MCF 10A (cell line): ENCODE measurements at regions not wholly inside any gene's neighbourhood (a gene's known extent, or its start where the extent isn't known, plus 50 kb on each side); places are given as distances from the start of the nearest gene placed in this dataset.

Experiments
- BruUV-seq: library from RNA; stranded (reverse); fragments of 400-500 nt; replicated peaks from 2 replicates; lab custom pipeline; 2021; lab: Mats Ljungman, UMichigan
- CTCF ChIA-PET: fragments of 300-600 bp; sonication (Branson Sonifier 250); formaldehyde crosslinking; extraction: SDS; loops from one replicate; lab custom pipeline; 2021; ENCODE audit warnings: antibody characterized with exemption, inconsistent platforms; lab: Yijun Ruan, JAX
- POLR2A ChIA-PET: fragments of 300-600, 350-650 bp; sonication (Branson Sonifier 250); formaldehyde crosslinking; extraction: SDS; loops from one replicate; lab custom pipeline; 2020; ENCODE audit warnings: antibody characterized with exemption, inconsistent platforms; lab: Yijun Ruan, JAX
- DNase-seq: peaks from one replicate; pipeline ENCODE4 v3.0.0-alpha.2; 2018; ENCODE audit not compliant: unreplicated experiment
- H3K27ac Mint-ChIP-seq: one replicate; pipeline ENCODE4 v1.8.0; 2022; ENCODE audit warnings: mild to moderate bottlenecking, low read depth, mixed read lengths; ENCODE audit not compliant: unreplicated experiment
- H3K27me3 Mint-ChIP-seq: one replicate; pipeline ENCODE4 v1.8.0; 2022; ENCODE audit warnings: mixed read lengths; ENCODE audit not compliant: insufficient read depth, unreplicated experiment
- H3K36me3 Mint-ChIP-seq: one replicate; pipeline ENCODE4 v1.8.0; 2022; ENCODE audit warnings: mild to moderate bottlenecking, moderate library complexity, mixed read lengths; ENCODE audit not compliant: insufficient read depth, unreplicated experiment
- H3K4me1 Mint-ChIP-seq: one replicate; pipeline ENCODE4 v1.8.0; 2022; ENCODE audit warnings: mixed read lengths; ENCODE audit not compliant: insufficient read depth, unreplicated experiment
- H3K4me3 Mint-ChIP-seq: one replicate; pipeline ENCODE4 v1.8.0; 2022; ENCODE audit warnings: mild to moderate bottlenecking, moderate library complexity, mixed read lengths; ENCODE audit not compliant: unreplicated experiment
- H3K9me3 Mint-ChIP-seq: one replicate; pipeline ENCODE4 v1.8.0; 2022; ENCODE audit warnings: mixed read lengths; ENCODE audit not compliant: unreplicated experiment
- intact Hi-C: fragments of 100-400 bp; cut with micrococcal nuclease; formaldehyde crosslinking; loops from 2 replicates; pipeline ENCODE4 v1.14.1; 2022
- TF ChIP-seq, protein P1 (sequence below): fragments of 200-600 bp; IDR thresholded peaks from one replicate; pipeline ENCODE4 v1.8.0; 2022; ENCODE audit warnings: antibody characterized with exemption, mild to moderate bottlenecking; ENCODE audit not compliant: unreplicated experiment

DNA sequence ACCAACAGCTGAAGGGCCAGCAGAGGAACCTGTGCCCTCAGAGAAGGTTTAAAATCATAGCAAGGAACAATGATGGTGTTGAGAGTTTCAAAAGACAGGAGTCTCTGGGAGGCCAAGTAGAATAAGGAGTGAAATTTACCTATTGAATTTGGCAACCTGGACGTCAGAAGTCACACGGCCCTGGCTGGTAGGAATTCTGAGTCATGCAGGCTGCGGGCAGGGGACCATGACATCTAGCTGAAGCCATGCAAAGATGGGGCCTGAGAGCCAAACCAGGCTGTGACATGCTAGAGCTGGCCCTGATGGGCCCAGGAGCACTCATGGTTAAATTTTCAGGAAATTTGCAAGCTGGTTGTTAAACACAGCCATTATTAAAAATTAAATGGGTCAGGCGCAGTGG lies 64.0 kb upstream of the SNX9 start:
- ChIA-PET POLR2A (interaction anchor here (1.0 kb wide), 2 partner anchors 44 to 79 kb away, joined by 3 to 5 read pairs; no protein-coding TSS in a partner anchor), CTCF (interaction anchor here (0.6 to 8.7 kb wide), 6 partner anchors 22 to 117 kb away, joined by 3 to 138 read pairs (median 3); no protein-coding TSS in a partner anchor)
- no peak overlapping the region for H3K27ac Mint-ChIP-seq

DNA sequence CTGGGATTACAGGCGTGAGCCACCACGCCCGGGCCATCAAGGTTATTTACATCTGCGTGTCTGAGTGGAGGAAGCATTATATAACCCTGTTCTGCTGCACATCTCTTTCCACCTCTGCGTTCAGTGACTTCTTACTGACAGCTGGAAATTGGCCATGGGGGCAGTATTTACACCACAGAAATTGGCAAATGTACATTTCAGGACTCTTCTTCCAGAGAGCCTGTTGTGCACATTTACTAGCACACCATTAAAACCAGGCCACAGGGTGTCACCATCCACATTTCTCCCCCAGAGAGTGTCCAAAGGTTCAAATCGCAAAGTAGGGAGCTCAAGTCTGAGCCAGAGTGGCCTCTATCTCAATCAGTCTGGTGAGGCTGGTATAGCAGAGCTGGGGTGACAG lies 62.9 kb upstream of the SNX9 start:
- intact Hi-C loops = no loop called here
- Mint-ChIP-seq H3K4me3 (no peak overlapping the region), H3K27ac (peak overlapping the region; percentile 47), H3K36me3 (peaks cover 5% of the 10 kb centered on the region), H3K27me3 (no peaks in the 10 kb centered on the region), H3K4me1 (peaks cover 65% of the 10 kb centered on the region), H3K9me3 (no peaks in the 10 kb centered on the region)
- ChIA-PET CTCF (interaction anchor here (0.7 to 8.7 kb wide), 8 partner anchors 44 to 312 kb away, joined by 3 to 138 read pairs (median 4); no protein-coding TSS in a partner anchor), POLR2A (interaction anchor here (0.7 to 6.0 kb wide), 4 partner anchors 17 to 78 kb away, joined by 3 to 79 read pairs (median 5); no protein-coding TSS in a partner anchor)
- TF ChIP-seq, protein P1, sequence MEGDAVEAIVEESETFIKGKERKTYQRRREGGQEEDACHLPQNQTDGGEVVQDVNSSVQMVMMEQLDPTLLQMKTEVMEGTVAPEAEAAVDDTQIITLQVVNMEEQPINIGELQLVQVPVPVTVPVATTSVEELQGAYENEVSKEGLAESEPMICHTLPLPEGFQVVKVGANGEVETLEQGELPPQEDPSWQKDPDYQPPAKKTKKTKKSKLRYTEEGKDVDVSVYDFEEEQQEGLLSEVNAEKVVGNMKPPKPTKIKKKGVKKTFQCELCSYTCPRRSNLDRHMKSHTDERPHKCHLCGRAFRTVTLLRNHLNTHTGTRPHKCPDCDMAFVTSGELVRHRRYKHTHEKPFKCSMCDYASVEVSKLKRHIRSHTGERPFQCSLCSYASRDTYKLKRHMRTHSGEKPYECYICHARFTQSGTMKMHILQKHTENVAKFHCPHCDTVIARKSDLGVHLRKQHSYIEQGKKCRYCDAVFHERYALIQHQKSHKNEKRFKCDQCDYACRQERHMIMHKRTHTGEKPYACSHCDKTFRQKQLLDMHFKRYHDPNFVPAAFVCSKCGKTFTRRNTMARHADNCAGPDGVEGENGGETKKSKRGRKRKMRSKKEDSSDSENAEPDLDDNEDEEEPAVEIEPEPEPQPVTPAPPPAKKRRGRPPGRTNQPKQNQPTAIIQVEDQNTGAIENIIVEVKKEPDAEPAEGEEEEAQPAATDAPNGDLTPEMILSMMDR = no peak
- no peak for DNase-seq
- no TSS peak for BruUV-seq

More for the DNA sequence above, 64.0 kb upstream of the SNX9 start:
- DNase-seq = peak; percentile 21
- H3K36me3 Mint-ChIP-seq = peaks cover 5% of the 10 kb centered on the region
- H3K9me3 Mint-ChIP-seq = no peaks in the 10 kb centered on the region
- no peaks in the 10 kb centered on the region for H3K27me3 Mint-ChIP-seq
- intact Hi-C loops = loop anchor here (10.0 kb wide), 1 partner anchor 444 kb away; no protein-coding TSS in a partner anchor
- no TSS peak for BruUV-seq
- H3K4me3 Mint-ChIP-seq = no peak overlapping the region
- TF ChIP-seq, protein P1 = no peak
- peaks cover 55% of the 10 kb centered on the region for H3K4me1 Mint-ChIP-seq

DNA sequence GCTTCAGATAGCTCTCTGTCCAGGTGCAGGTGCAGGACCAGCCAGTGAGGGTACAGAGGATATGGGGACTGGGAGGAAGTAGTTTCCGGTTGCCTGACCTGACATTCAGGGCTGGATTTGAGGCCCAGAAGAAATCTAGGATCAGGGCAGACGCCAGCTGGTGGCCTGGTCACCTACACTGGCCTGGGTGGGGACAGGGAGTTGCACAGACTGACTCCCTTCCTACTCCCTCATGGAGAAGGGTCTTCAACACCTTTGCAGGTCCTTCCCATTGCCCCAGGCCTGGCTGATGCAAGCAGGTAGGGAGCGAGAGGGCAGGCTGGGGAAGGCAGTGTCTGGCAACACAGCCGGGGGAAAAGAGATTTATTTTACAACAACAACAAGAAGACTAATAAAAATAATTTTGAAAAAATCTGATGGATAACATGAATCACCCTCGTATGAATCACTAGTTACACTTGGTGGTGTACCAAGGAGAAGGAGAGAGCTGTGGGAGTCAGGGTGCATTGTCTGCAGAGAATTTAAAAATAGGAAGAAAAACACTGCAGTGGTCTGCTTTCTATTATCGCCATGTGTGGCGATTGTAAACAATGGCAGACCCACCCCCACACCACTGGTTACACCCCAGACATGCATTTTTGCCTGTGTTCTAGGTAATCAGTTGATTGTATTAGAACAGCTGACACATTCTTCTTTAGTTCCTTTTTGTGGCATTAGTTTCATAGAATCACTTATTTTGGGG lies 62.3 kb upstream of the SNX9 start:
- H3K36me3 Mint-ChIP-seq = peaks cover 5% of the 10 kb centered on the region
- no peaks in the 10 kb centered on the region for H3K27me3 Mint-ChIP-seq
- no TSS peak for BruUV-seq
- ChIA-PET POLR2A (interaction anchor here (0.6 to 6.0 kb wide), 4 partner anchors 45 to 391 kb away, joined by 4 to 79 read pairs (median 26); no protein-coding TSS in a partner anchor), CTCF (interaction anchor here (0.7 to 8.7 kb wide), 7 partner anchors 45 to 312 kb away, joined by 3 to 138 read pairs (median 6); no protein-coding TSS in a partner anchor)
- DNase-seq = peak; percentile 80
- no peak overlapping the region for H3K4me3 Mint-ChIP-seq
- TF ChIP-seq, protein P1 = no peak
- H3K27ac Mint-ChIP-seq = peak overlapping the region; percentile 47
- peaks cover 67% of the 10 kb centered on the region for H3K4me1 Mint-ChIP-seq
- intact Hi-C loops = no loop called here
- H3K9me3 Mint-ChIP-seq = no peaks in the 10 kb centered on the region

DNA sequence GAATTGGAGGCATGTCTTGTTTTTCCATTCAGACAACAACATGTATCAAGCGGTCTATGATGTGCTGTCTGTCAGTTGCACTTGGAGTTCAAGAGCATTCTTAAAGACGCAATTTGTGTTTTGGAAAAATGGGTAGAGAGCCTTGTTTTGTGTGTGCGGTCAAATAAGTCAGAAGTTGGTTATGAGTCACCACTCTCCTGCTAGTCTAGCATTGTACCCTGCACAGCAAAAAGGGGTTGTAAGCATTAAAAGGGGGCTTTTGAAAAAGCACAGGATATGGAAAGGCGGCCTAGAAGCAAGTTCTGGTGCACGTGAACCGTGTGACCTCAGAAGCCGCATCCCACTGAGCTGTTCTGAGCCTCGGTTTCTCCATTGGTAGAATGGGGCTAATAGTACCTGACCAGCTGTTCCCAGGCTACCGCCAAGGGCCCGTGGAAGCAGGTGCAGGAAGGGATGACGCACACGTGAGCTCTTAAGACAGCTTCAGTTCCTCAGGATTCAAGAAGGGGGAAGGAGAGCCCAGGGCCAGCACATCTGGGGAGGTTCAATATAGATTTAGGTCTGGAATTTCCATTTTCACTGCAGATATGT lies 61.6 kb upstream of the SNX9 start:
- intact Hi-C loops = no loop called here
- peak overlapping the region; percentile 47 for H3K27ac Mint-ChIP-seq
- peak overlapping the region; percentile 17 for H3K4me3 Mint-ChIP-seq
- POLR2A ChIA-PET = interaction anchor here (0.9 to 6.0 kb wide), 4 partner anchors 46 to 125 kb away, joined by 3 to 79 read pairs (median 26); no protein-coding TSS in a partner anchor
- CTCF ChIA-PET = interaction anchor here (0.6 to 8.7 kb wide), 8 partner anchors 45 to 131 kb away, joined by 3 to 138 read pairs (median 6); no protein-coding TSS in a partner anchor
- H3K4me1 Mint-ChIP-seq = peaks cover 70% of the 10 kb centered on the region
- TF ChIP-seq, protein P1 = no peak
- peaks cover 5% of the 10 kb centered on the region for H3K36me3 Mint-ChIP-seq
- peak; percentile 65 for DNase-seq
- H3K27me3 Mint-ChIP-seq = no peaks in the 10 kb centered on the region
- H3K9me3 Mint-ChIP-seq = no peaks in the 10 kb centered on the region
- no TSS peak for BruUV-seq
